ENCODE measurements at regions not wholly inside any gene's neighbourhood (a gene's known extent, or its start where the extent isn't known, plus 50 kb on each side); places are given as distances from the start of the nearest gene placed in this dataset.

- TF ChIP-seq, protein P1, sequence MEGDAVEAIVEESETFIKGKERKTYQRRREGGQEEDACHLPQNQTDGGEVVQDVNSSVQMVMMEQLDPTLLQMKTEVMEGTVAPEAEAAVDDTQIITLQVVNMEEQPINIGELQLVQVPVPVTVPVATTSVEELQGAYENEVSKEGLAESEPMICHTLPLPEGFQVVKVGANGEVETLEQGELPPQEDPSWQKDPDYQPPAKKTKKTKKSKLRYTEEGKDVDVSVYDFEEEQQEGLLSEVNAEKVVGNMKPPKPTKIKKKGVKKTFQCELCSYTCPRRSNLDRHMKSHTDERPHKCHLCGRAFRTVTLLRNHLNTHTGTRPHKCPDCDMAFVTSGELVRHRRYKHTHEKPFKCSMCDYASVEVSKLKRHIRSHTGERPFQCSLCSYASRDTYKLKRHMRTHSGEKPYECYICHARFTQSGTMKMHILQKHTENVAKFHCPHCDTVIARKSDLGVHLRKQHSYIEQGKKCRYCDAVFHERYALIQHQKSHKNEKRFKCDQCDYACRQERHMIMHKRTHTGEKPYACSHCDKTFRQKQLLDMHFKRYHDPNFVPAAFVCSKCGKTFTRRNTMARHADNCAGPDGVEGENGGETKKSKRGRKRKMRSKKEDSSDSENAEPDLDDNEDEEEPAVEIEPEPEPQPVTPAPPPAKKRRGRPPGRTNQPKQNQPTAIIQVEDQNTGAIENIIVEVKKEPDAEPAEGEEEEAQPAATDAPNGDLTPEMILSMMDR (conservative IDR thresholded peaks at IDR 0.05; ENCODE audit: low read depth in 2 of 2), result no peak
- TF ChIP-seq POLR2AphosphoS5 (IDR thresholded peaks at IDR 0.05; ENCODE audit: low read depth), result no peak
- TF ChIP-seq, protein P2, sequence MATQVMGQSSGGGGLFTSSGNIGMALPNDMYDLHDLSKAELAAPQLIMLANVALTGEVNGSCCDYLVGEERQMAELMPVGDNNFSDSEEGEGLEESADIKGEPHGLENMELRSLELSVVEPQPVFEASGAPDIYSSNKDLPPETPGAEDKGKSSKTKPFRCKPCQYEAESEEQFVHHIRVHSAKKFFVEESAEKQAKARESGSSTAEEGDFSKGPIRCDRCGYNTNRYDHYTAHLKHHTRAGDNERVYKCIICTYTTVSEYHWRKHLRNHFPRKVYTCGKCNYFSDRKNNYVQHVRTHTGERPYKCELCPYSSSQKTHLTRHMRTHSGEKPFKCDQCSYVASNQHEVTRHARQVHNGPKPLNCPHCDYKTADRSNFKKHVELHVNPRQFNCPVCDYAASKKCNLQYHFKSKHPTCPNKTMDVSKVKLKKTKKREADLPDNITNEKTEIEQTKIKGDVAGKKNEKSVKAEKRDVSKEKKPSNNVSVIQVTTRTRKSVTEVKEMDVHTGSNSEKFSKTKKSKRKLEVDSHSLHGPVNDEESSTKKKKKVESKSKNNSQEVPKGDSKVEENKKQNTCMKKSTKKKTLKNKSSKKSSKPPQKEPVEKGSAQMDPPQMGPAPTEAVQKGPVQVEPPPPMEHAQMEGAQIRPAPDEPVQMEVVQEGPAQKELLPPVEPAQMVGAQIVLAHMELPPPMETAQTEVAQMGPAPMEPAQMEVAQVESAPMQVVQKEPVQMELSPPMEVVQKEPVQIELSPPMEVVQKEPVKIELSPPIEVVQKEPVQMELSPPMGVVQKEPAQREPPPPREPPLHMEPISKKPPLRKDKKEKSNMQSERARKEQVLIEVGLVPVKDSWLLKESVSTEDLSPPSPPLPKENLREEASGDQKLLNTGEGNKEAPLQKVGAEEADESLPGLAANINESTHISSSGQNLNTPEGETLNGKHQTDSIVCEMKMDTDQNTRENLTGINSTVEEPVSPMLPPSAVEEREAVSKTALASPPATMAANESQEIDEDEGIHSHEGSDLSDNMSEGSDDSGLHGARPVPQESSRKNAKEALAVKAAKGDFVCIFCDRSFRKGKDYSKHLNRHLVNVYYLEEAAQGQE (IDR thresholded peaks at IDR 0.05; ENCODE audit: unreplicated experiment), result no peak
- TF ChIP-seq, protein P3, sequence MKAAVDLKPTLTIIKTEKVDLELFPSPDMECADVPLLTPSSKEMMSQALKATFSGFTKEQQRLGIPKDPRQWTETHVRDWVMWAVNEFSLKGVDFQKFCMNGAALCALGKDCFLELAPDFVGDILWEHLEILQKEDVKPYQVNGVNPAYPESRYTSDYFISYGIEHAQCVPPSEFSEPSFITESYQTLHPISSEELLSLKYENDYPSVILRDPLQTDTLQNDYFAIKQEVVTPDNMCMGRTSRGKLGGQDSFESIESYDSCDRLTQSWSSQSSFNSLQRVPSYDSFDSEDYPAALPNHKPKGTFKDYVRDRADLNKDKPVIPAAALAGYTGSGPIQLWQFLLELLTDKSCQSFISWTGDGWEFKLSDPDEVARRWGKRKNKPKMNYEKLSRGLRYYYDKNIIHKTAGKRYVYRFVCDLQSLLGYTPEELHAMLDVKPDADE (IDR thresholded peaks at IDR 0.05), result no peak
- TF ChIP-seq ZNF114 (CRISPR knock-in tag; IDR thresholded peaks at IDR 0.05), result no peak
- TF ChIP-seq EZH2 (IDR thresholded peaks at IDR 0.05; ENCODE audit: low read depth, unreplicated experiment), result no peak
- no peak for TF ChIP-seq JUNB (IDR thresholded peaks at IDR 0.05; ENCODE audit: unreplicated experiment)
- TF ChIP-seq EZH2phosphoT487 (IDR thresholded peaks at IDR 0.05; ENCODE audit: unreplicated experiment), result no peak
- TF ChIP-seq CREB1 (CRISPR knock-in tag; IDR thresholded peaks at IDR 0.05; ENCODE audit: low read depth), result no peak
- TF ChIP-seq NANOG (IDR thresholded peaks at IDR 0.05; ENCODE audit: borderline replicate concordance), result no peak
- TF ChIP-seq, protein P4, sequence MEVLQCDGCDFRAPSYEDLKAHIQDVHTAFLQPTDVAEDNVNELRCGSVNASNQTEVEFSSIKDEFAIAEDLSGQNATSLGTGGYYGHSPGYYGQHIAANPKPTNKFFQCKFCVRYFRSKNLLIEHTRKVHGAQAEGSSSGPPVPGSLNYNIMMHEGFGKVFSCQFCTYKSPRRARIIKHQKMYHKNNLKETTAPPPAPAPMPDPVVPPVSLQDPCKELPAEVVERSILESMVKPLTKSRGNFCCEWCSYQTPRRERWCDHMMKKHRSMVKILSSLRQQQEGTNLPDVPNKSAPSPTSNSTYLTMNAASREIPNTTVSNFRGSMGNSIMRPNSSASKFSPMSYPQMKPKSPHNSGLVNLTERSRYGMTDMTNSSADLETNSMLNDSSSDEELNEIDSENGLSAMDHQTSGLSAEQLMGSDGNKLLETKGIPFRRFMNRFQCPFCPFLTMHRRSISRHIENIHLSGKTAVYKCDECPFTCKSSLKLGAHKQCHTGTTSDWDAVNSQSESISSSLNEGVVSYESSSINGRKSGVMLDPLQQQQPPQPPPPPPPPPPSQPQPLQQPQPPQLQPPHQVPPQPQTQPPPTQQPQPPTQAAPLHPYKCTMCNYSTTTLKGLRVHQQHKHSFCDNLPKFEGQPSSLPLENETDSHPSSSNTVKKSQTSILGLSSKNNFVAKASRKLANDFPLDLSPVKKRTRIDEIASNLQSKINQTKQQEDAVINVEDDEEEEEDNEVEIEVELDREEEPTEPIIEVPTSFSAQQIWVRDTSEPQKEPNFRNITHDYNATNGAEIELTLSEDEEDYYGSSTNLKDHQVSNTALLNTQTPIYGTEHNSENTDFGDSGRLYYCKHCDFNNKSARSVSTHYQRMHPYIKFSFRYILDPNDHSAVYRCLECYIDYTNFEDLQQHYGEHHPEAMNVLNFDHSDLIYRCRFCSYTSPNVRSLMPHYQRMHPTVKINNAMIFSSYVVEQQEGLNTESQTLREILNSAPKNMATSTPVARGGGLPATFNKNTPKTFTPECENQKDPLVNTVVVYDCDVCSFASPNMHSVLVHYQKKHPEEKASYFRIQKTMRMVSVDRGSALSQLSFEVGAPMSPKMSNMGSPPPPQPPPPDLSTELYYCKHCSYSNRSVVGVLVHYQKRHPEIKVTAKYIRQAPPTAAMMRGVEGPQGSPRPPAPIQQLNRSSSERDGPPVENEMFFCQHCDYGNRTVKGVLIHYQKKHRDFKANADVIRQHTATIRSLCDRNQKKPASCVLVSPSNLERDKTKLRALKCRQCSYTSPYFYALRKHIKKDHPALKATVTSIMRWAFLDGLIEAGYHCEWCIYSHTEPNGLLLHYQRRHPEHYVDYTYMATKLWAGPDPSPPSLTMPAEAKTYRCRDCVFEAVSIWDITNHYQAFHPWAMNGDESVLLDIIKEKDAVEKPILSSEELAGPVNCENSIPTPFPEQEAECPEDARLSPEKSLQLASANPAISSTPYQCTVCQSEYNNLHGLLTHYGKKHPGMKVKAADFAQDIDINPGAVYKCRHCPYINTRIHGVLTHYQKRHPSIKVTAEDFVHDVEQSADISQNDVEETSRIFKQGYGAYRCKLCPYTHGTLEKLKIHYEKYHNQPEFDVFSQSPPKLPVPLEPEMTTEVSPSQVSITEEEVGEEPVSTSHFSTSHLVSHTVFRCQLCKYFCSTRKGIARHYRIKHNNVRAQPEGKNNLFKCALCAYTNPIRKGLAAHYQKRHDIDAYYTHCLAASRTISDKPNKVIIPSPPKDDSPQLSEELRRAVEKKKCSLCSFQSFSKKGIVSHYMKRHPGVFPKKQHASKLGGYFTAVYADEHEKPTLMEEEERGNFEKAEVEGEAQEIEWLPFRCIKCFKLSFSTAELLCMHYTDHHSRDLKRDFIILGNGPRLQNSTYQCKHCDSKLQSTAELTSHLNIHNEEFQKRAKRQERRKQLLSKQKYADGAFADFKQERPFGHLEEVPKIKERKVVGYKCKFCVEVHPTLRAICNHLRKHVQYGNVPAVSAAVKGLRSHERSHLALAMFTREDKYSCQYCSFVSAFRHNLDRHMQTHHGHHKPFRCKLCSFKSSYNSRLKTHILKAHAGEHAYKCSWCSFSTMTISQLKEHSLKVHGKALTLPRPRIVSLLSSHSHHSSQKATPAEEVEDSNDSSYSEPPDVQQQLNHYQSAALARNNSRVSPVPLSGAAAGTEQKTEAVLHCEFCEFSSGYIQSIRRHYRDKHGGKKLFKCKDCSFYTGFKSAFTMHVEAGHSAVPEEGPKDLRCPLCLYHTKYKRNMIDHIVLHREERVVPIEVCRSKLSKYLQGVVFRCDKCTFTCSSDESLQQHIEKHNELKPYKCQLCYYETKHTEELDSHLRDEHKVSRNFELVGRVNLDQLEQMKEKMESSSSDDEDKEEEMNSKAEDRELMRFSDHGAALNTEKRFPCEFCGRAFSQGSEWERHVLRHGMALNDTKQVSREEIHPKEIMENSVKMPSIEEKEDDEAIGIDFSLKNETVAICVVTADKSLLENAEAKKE (CRISPR knock-in tag; IDR thresholded peaks at IDR 0.05), result no peak
- TF ChIP-seq ZNF331 (CRISPR knock-in tag; IDR thresholded peaks at IDR 0.05; ENCODE audit: low read depth), result no peak
These were observed 121.4 kb downstream of the ENC1 start for GRCh38 chr5:74519161-74519571.

Data from GM23338 (cell line).